Retinal pigment epithelial cell (primary cell): ENCODE measurements at regions not wholly inside any gene's neighbourhood (a gene's known extent, or its start where the extent isn't known, plus 50 kb on each side); places are given as distances from the start of the nearest gene placed in this dataset.

Source experiments
- DNase-seq: peaks from one replicate; pipeline ENCODE4 v3.0.0-alpha.2; 2010; ENCODE audit warnings: low read depth
- H3K4me3 ChIP-seq: 2 replicates; pipeline ENCODE4 v1.5.1; 2011; ENCODE audit warnings: mild to moderate bottlenecking, low read length, control low read depth, moderate library complexity
- CTCF ChIP-seq: conservative IDR thresholded peaks from 2 replicates; pipeline ENCODE4 v1.5.1; 2011; ENCODE audit warnings: low read depth, low read length, control low read depth, inconsistent platforms

- TF ChIP-seq CTCF, result no peak
- no peak overlapping the region for H3K4me3 ChIP-seq
- no peak for DNase-seq
These were observed 226.3 kb upstream of the NPVF start for GRCh38 chr7:25454562-25455041.

- TF ChIP-seq CTCF, result no peak
- H3K4me3 ChIP-seq, result no peak overlapping the region
- DNase-seq, result no peak
These were observed 227.5 kb upstream of the NPVF start for GRCh38 chr7:25455683-25456251.

- H3K4me3 ChIP-seq, result no peak overlapping the region
- DNase-seq, result no peak
- no peak for TF ChIP-seq CTCF
These were observed 228.3 kb upstream of the NPVF start for GRCh38 chr7:25456467-25457171.

GRCh38 chr7:25459057-25459456, 230.8 kb upstream of the NPVF start:
- TF ChIP-seq CTCF, result no peak
- no peak overlapping the region for H3K4me3 ChIP-seq
- DNase-seq, result no peak

- H3K4me3 ChIP-seq, result no peak overlapping the region
- DNase-seq, result no peak
- no peak for TF ChIP-seq CTCF
These were observed 232.1 kb upstream of the NPVF start for GRCh38 chr7:25460433-25460832.

GRCh38 chr7:25469669-25470068, 241.4 kb upstream of the NPVF start:
- TF ChIP-seq CTCF, result no peak
- no peak overlapping the region for H3K4me3 ChIP-seq
- DNase-seq, result no peak
